ENCODE measurements at regions not wholly inside any gene's neighbourhood (a gene's known extent, or its start where the extent isn't known, plus 50 kb on each side); places are given as distances from the start of the nearest gene placed in this dataset.

- 63% methylated on average over 6 of the region's 6 CpGs for WGBS
- peaks cover 1% of the 10 kb centered on the region for H3K4me1 ChIP-seq (ENCODE audit: control insufficient read depth, insufficient read depth, low read length)
- no peak overlapping the region for H3K27ac ChIP-seq (ENCODE audit: low read length)
- no peaks in the 10 kb centered on the region for H3K9me3 ChIP-seq (ENCODE audit: control insufficient read depth, low read length)
- no peak overlapping the region for H3K4me3 ChIP-seq (ENCODE audit: low read length)
- intact Hi-C loops (cut with DNase I) = no loop called here
- no peaks in the 10 kb centered on the region for H3K27me3 ChIP-seq (ENCODE audit: control insufficient read depth, insufficient read depth)
- ATAC-seq = no peak
- DNase-seq = no peak
These were observed 183.9 kb upstream of the LINC00305 start for GRCh38 chr18:64332835-64333234.

DNA sequence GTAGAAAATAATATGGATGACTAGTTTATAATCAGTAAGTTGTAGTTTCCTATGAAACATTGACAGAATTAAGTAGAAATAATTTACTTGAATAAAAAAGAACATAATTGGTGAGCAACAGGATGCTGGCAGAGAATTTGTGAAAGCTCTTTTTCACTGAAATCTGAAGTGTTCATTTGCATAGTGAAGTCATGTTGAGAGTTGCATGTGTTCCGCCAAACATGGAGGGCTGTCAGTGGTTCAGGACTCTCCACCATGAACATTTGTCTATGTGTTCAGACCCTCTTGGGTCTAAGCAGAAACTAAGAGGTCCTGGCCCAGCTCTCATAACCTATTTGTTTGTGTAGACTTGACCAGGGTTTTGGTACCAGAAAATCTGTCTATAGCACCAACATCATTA is 182.5 kb upstream of the LINC00305 start:
- Histone ChIP-seq H3K4me3 (ENCODE audit: low read length) (no peak overlapping the region), H3K27me3 (ENCODE audit: control insufficient read depth, insufficient read depth) (no peaks in the 10 kb centered on the region), H3K27ac (ENCODE audit: low read length) (no peak overlapping the region), H3K9me3 (ENCODE audit: control insufficient read depth, low read length) (no peaks in the 10 kb centered on the region), H3K4me1 (ENCODE audit: control insufficient read depth, insufficient read depth, low read length) (peaks cover 1% of the 10 kb centered on the region)
- ATAC-seq (no peak), DNase-seq (no peak)
- intact Hi-C loops (cut with DNase I) = no loop called here
- 97% methylated on average over 1 of the region's 1 CpG for WGBS

GRCh38 chr18:64330931-64331330 is 182.0 kb upstream of the LINC00305 start:
- Histone ChIP-seq H3K4me1 (ENCODE audit: control insufficient read depth, insufficient read depth, low read length) (peaks cover 1% of the 10 kb centered on the region), H3K9me3 (ENCODE audit: control insufficient read depth, low read length) (no peaks in the 10 kb centered on the region), H3K27me3 (ENCODE audit: control insufficient read depth, insufficient read depth) (no peaks in the 10 kb centered on the region), H3K27ac (ENCODE audit: low read length) (no peak overlapping the region), H3K4me3 (ENCODE audit: low read length) (no peak overlapping the region)
- no peak for ATAC-seq
- no peak for DNase-seq
- WGBS = 67% methylated on average over 6 of the region's 6 CpGs
- intact Hi-C loops (cut with DNase I) = no loop called here

DNA sequence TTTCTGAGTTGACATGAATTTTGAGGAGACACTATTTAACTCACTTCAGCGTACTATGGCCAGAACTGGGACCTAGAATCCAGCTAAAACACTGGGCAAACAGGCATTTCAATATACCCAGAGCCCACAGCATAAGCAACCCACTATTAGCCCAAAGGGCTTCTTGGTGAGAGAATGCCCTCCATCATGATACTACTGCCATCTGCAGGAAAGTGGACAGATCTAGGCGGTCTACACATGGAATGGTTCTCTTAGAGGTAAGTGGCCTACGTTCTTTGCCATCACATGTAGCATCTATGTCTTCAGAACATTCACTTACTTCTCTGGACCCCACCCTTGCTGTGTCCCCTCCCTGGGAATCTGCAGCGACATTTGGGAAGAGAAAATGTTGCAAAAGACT is 181.3 kb upstream of the LINC00305 start:
- no peaks in the 10 kb centered on the region for H3K9me3 ChIP-seq (ENCODE audit: control insufficient read depth, low read length)
- H3K4me3 ChIP-seq (ENCODE audit: low read length) = no peak overlapping the region
- H3K27ac ChIP-seq (ENCODE audit: low read length) = no peak overlapping the region
- 87% methylated on average over 4 of the region's 4 CpGs for WGBS
- intact Hi-C loops (cut with DNase I) = no loop called here
- DNase-seq = no peak
- H3K27me3 ChIP-seq (ENCODE audit: control insufficient read depth, insufficient read depth) = no peaks in the 10 kb centered on the region
- peaks cover 1% of the 10 kb centered on the region for H3K4me1 ChIP-seq (ENCODE audit: control insufficient read depth, insufficient read depth, low read length)
- ATAC-seq = peak; percentile 31 to 43

- no peak for ATAC-seq
- intact Hi-C loops (cut with DNase I) = no loop called here
- no peak for DNase-seq
These were observed 173.3 kb upstream of the LINC00305 start for GRCh38 chr18:64322189-64322588.

DNA sequence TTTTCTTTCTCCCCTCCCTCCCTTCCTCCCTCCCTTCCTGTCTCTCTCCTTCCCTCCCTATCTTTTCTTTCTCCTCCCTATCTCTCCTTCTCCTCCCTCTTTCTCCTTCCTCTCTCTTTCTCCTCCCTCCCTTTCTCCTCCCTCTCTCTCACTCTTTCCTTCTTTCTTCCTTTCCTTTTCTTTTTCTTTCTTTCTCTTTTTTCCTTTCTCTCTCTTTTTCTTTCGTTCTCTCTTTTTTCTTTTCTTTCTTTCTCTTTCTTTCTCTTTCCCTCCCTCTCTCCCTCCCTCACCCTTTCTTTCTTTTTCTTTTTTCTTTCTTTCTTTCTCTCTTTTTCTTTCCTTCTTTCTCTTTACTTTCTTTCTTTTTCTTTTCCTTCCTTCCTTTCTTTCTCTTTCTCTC is 169.7 kb upstream of the LINC00305 start:
- WGBS = 89% methylated on average over 1 of the region's 1 CpG
- ATAC-seq (no peak), DNase-seq (no peak)
- Histone ChIP-seq H3K9me3 (ENCODE audit: control insufficient read depth, low read length) (no peaks in the 10 kb centered on the region), H3K27ac (ENCODE audit: low read length) (no peak overlapping the region), H3K27me3 (ENCODE audit: control insufficient read depth, insufficient read depth) (no peaks in the 10 kb centered on the region), H3K4me1 (ENCODE audit: control insufficient read depth, insufficient read depth, low read length) (no peaks in the 10 kb centered on the region), H3K4me3 (ENCODE audit: low read length) (no peak overlapping the region)
- intact Hi-C loops (cut with DNase I) = no loop called here

More at GRCh38 chr18:64322189-64322588, 173.3 kb upstream of the LINC00305 start:
- Histone ChIP-seq H3K4me3 (ENCODE audit: low read length) (no peak overlapping the region), H3K4me1 (ENCODE audit: control insufficient read depth, insufficient read depth, low read length) (no peaks in the 10 kb centered on the region), H3K9me3 (ENCODE audit: control insufficient read depth, low read length) (no peaks in the 10 kb centered on the region), H3K27me3 (ENCODE audit: control insufficient read depth, insufficient read depth) (no peaks in the 10 kb centered on the region), H3K27ac (ENCODE audit: low read length) (no peak overlapping the region)
- 79% methylated on average over 1 of the region's 1 CpG for WGBS

GRCh38 chr18:64311859-64312258 is 163.0 kb upstream of the LINC00305 start:
- 46% methylated on average over 4 of the region's 4 CpGs for WGBS
- intact Hi-C loops (cut with DNase I) = no loop called here
- ATAC-seq (no peak), DNase-seq (no peak)
- Histone ChIP-seq H3K4me3 (ENCODE audit: low read length) (no peak overlapping the region), H3K9me3 (ENCODE audit: control insufficient read depth, low read length) (no peaks in the 10 kb centered on the region), H3K27ac (ENCODE audit: low read length) (no peak overlapping the region), H3K4me1 (ENCODE audit: control insufficient read depth, insufficient read depth, low read length) (no peaks in the 10 kb centered on the region), H3K27me3 (ENCODE audit: control insufficient read depth, insufficient read depth) (no peaks in the 10 kb centered on the region)

DNA sequence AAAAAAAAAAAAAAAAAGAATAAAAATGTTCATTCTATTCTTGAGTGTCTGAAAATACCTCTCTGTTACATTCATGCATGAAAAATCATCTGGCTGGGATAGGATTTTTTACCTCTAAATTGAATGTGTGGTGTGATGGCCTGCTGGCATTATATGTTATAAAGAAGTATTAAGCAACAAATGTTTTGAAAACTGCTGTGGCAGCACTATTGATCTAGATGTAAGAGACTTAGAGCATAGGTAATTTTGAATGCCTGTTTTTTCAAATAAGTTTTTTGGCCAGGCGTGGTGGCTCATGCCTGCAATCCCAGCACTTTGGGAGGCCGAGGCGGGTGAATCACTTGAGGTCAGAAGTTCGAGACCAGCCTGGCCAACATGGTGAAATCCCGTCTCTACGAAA is 147.0 kb upstream of the LINC00305 start:
- DNase-seq = no peak
- Histone ChIP-seq H3K27me3 (ENCODE audit: control insufficient read depth, insufficient read depth) (no peaks in the 10 kb centered on the region), H3K4me1 (ENCODE audit: control insufficient read depth, insufficient read depth, low read length) (no peaks in the 10 kb centered on the region), H3K27ac (ENCODE audit: low read length) (no peak overlapping the region), H3K9me3 (ENCODE audit: control insufficient read depth, low read length) (no peaks in the 10 kb centered on the region), H3K4me3 (ENCODE audit: low read length) (no peak overlapping the region)
- ATAC-seq = no peak
- intact Hi-C loops (cut with DNase I) = no loop called here
- WGBS = 94% methylated on average over 6 of the region's 6 CpGs

- Histone ChIP-seq H3K27me3 (ENCODE audit: control insufficient read depth, insufficient read depth) (no peaks in the 10 kb centered on the region), H3K9me3 (ENCODE audit: control insufficient read depth, low read length) (no peaks in the 10 kb centered on the region), H3K4me1 (ENCODE audit: control insufficient read depth, insufficient read depth, low read length) (no peaks in the 10 kb centered on the region), H3K27ac (ENCODE audit: low read length) (no peak overlapping the region), H3K4me3 (ENCODE audit: low read length) (no peak overlapping the region)
- WGBS = 70% methylated on average over 4 of the region's 4 CpGs
- intact Hi-C loops (cut with DNase I) = no loop called here
- DNase-seq (no peak), ATAC-seq (no peak)
These were observed 146.1 kb upstream of the LINC00305 start for GRCh38 chr18:64294967-64295366.

DNA sequence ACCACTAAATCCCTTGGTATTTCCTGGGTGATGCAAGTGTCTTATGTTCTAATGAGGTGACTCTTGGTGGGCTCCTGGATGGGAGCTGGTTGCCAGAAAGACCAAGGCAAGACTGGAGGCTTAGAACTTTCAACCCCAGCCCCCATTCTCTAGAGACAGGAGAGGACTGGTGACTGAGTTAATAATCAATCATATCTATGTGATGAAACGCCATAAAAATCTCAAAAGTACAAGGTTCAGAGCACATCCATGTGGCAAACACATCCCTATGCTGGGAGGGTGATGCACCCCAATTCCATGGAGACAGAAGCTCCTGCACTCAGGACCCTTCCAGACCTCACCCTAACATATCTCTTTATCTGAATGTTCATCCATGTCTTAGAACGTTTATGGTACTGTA is 139.5 kb upstream of the LINC00305 start:
- no peak for DNase-seq
- H3K4me1 ChIP-seq (ENCODE audit: control insufficient read depth, insufficient read depth, low read length) = no peaks in the 10 kb centered on the region
- no peak overlapping the region for H3K4me3 ChIP-seq (ENCODE audit: low read length)
- H3K27me3 ChIP-seq (ENCODE audit: control insufficient read depth, insufficient read depth) = no peaks in the 10 kb centered on the region
- no peaks in the 10 kb centered on the region for H3K9me3 ChIP-seq (ENCODE audit: control insufficient read depth, low read length)
- no peak overlapping the region for H3K27ac ChIP-seq (ENCODE audit: low read length)
- ATAC-seq = no peak
- WGBS = 73% methylated on average over 2 of the region's 2 CpGs
- intact Hi-C loops (cut with DNase I) = no loop called here

GRCh38 chr18:64287926-64288325 is 139.0 kb upstream of the LINC00305 start:
- Histone ChIP-seq H3K4me1 (ENCODE audit: control insufficient read depth, insufficient read depth, low read length) (no peaks in the 10 kb centered on the region), H3K27ac (ENCODE audit: low read length) (no peak overlapping the region), H3K4me3 (ENCODE audit: low read length) (no peak overlapping the region), H3K27me3 (ENCODE audit: control insufficient read depth, insufficient read depth) (no peaks in the 10 kb centered on the region), H3K9me3 (ENCODE audit: control insufficient read depth, low read length) (no peaks in the 10 kb centered on the region)
- no peak for DNase-seq
- intact Hi-C loops (cut with DNase I) = no loop called here
- peak in 1 of 2 donors; percentile 20 for ATAC-seq
- 56% methylated on average over 4 of the region's 4 CpGs for WGBS

- 77% methylated on average over 1 of the region's 1 CpG for WGBS
- Histone ChIP-seq H3K4me3 (ENCODE audit: low read length) (no peak overlapping the region), H3K9me3 (ENCODE audit: control insufficient read depth, low read length) (no peaks in the 10 kb centered on the region), H3K4me1 (ENCODE audit: control insufficient read depth, insufficient read depth, low read length) (no peaks in the 10 kb centered on the region), H3K27me3 (ENCODE audit: control insufficient read depth, insufficient read depth) (no peaks in the 10 kb centered on the region), H3K27ac (ENCODE audit: low read length) (no peak overlapping the region)
- intact Hi-C loops (cut with DNase I) = no loop called here
- no peak for DNase-seq
- ATAC-seq = no peak
These were observed 134.2 kb upstream of the LINC00305 start for GRCh38 chr18:64283059-64283458.

Measured in right cardiac atrium (tissue), 5 donors.